OCI-LY1 (cell line): ENCODE measurements at regions not wholly inside any gene's neighbourhood (a gene's known extent, or its start where the extent isn't known, plus 50 kb on each side); places are given as distances from the start of the nearest gene placed in this dataset.

ENCODE experiments used
- CTCF ChIP-seq: fragments of 200-600 bp; sonication (generic), shearing (Covaris generic); IDR thresholded peaks from 2 replicates; pipeline ENCODE4 v1.5.1; 2017; ENCODE audit warnings: mild to moderate bottlenecking, antibody characterized with exemption, low read length, moderate library complexity, mixed read lengths
- EZH2 ChIP-seq: fragments of 200-600 bp; sonication (generic), shearing (Covaris generic); IDR thresholded peaks from 2 replicates; pipeline ENCODE4 v1.8.0; 2017; ENCODE audit warnings: borderline replicate concordance, mixed run types, mild to moderate bottlenecking, antibody characterized with exemption, low read length, moderate library complexity, mixed read lengths

- TF ChIP-seq CTCF = no peak
- TF ChIP-seq EZH2 = no peak
These were observed 478.7 kb downstream of the INHBA start for GRCh38 chr7:41224063-41224763.
